ENCODE measurements at regions not wholly inside any gene's neighbourhood (a gene's known extent, or its start where the extent isn't known, plus 50 kb on each side); places are given as distances from the start of the nearest gene placed in this dataset.
"Not testable (repeated sequence)": the region's sequence is repeated elsewhere in the genome, so short reads cannot be mapped to it uniquely, and the experiment has no call there.

- no peak for DNase-seq (ENCODE audit: low read depth)
Observed at GRCh38 chr4:115657991-115658650, 544.7 kb upstream of the NDST4 start.

GRCh38 chr4:115655626-115656025 lies 542.2 kb upstream of the NDST4 start:
- DNase-seq (ENCODE audit: low read depth) = no peak

GRCh38 chr4:115648786-115649185 lies 535.4 kb upstream of the NDST4 start:
- no peak for DNase-seq (ENCODE audit: low read depth)

GRCh38 chr4:115629270-115629669 lies 515.9 kb upstream of the NDST4 start:
- no peak for DNase-seq (ENCODE audit: low read depth)

GRCh38 chr4:115609631-115610030 lies 496.2 kb upstream of the NDST4 start:
- no peak for DNase-seq (ENCODE audit: low read depth)

- DNase-seq (ENCODE audit: low read depth) = no peak
Observed at GRCh38 chr4:115607311-115607710, 493.9 kb upstream of the NDST4 start.

GRCh38 chr4:115596265-115597001 lies 483.0 kb upstream of the NDST4 start:
- DNase-seq (ENCODE audit: low read depth) = no peak

- no peak for DNase-seq (ENCODE audit: low read depth)
Observed at GRCh38 chr4:115580901-115581300, 467.5 kb upstream of the NDST4 start.

- DNase-seq (ENCODE audit: low read depth) = no peak
Observed at GRCh38 chr4:115575851-115576250, 462.4 kb upstream of the NDST4 start.

GRCh38 chr4:115562506-115562905 lies 449.1 kb upstream of the NDST4 start:
- no peak for DNase-seq (ENCODE audit: low read depth)

GRCh38 chr4:115548123-115548522 lies 434.7 kb upstream of the NDST4 start:
- no peak for DNase-seq (ENCODE audit: low read depth)

- DNase-seq (ENCODE audit: low read depth) = no peak
Observed at GRCh38 chr4:115537387-115537786, 424.0 kb upstream of the NDST4 start.

GRCh38 chr4:115529126-115529525 lies 415.7 kb upstream of the NDST4 start:
- peak; percentile 8 for DNase-seq (ENCODE audit: low read depth)

GRCh38 chr4:115519476-115519875 lies 406.1 kb upstream of the NDST4 start:
- not testable (repeated sequence) for DNase-seq (ENCODE audit: low read depth)

- no peak for DNase-seq (ENCODE audit: low read depth)
Observed at GRCh38 chr4:115515772-115516171, 402.4 kb upstream of the NDST4 start.

GRCh38 chr4:115515366-115515765 lies 401.9 kb upstream of the NDST4 start:
- no peak for DNase-seq (ENCODE audit: low read depth)

- DNase-seq (ENCODE audit: low read depth) = no peak
Observed at GRCh38 chr4:115514675-115515074, 401.3 kb upstream of the NDST4 start.

GRCh38 chr4:115505326-115505725 lies 391.9 kb upstream of the NDST4 start:
- no peak for DNase-seq (ENCODE audit: low read depth)

GRCh38 chr4:115501656-115502055 lies 388.2 kb upstream of the NDST4 start:
- DNase-seq (ENCODE audit: low read depth) = no peak

GRCh38 chr4:115493770-115494169 lies 380.4 kb upstream of the NDST4 start:
- DNase-seq (ENCODE audit: low read depth) = not testable (repeated sequence)

- DNase-seq (ENCODE audit: low read depth) = no peak
Observed at GRCh38 chr4:115491686-115492085, 378.3 kb upstream of the NDST4 start.

- no peak for DNase-seq (ENCODE audit: low read depth)
Observed at GRCh38 chr4:115489279-115489678, 375.9 kb upstream of the NDST4 start.

GRCh38 chr4:115485402-115485801 lies 372.0 kb upstream of the NDST4 start:
- DNase-seq (ENCODE audit: low read depth) = no peak

GRCh38 chr4:115484479-115484878 lies 371.1 kb upstream of the NDST4 start:
- no peak for DNase-seq (ENCODE audit: low read depth)
